Spleen (tissue), 7 donors: ENCODE measurements at regions not wholly inside any gene's neighbourhood (a gene's known extent, or its start where the extent isn't known, plus 50 kb on each side); places are given as distances from the start of the nearest gene placed in this dataset.

Experiments
- POLR2A ChIP-seq, 3 donors: fragments of 450-650 bp; IDR thresholded peaks; one replicate each; pipeline ENCODE4 v1.5.1; 2017; ENCODE audit warnings: antibody characterized with exemption in 3 of 3, mild to moderate bottlenecking in 1 of 3
- POLR2AphosphoS5 ChIP-seq, 3 donors: sonication (generic); formaldehyde crosslinking; IDR thresholded peaks; one replicate each; pipeline ENCODE4 v1.5.1; 2017; ENCODE audit warnings: antibody characterized with exemption in 3 of 3
- TF ChIP-seq, protein P1 (sequence below), 11 experiments: fragments of 200-600 bp in 7 of 11; fragments of 450-650 bp in 4 of 11; sonication (generic) in 4 of 11; IDR thresholded peaks in 8 of 11; conservative IDR thresholded peaks in 3 of 11; 1 replicate in 7 of 11; 2 replicates in 4 of 11; pipeline versions ENCODE4 v1.4.0 to v1.8.0; 2016 to 2021; ENCODE audit warnings: antibody characterized with exemption in 11 of 11, inconsistent platforms in 4 of 11, mild to moderate bottlenecking in 1 of 11
- donor health status: DM: no; HTN: no; CAD: no; lungs with moderate emphysema.
- donor health status: DM: no; HTN: no; CAD: no.
- donor health status: DM: no; HTN: no; CAD: no.

DNA sequence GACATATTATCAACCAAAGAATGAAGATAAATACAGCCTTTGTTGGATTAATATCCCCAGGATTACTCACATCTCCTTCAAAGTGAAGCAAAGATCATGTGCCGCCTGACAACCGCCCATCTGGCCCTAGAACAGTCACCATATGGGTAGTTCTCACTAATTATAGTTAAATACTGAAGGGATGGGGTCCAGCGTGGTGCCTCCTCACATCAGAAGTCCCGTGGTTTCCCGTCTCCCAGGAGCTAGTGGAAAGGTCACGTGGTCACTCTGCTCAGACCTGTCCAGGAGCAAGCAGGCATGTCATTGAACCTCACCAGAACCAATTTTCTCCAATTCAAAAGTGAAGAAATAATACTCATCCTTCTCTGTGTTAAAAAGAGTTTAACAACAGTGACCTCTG lies 434.5 kb downstream of the SHISA9 start:
- TF ChIP-seq, protein P1, sequence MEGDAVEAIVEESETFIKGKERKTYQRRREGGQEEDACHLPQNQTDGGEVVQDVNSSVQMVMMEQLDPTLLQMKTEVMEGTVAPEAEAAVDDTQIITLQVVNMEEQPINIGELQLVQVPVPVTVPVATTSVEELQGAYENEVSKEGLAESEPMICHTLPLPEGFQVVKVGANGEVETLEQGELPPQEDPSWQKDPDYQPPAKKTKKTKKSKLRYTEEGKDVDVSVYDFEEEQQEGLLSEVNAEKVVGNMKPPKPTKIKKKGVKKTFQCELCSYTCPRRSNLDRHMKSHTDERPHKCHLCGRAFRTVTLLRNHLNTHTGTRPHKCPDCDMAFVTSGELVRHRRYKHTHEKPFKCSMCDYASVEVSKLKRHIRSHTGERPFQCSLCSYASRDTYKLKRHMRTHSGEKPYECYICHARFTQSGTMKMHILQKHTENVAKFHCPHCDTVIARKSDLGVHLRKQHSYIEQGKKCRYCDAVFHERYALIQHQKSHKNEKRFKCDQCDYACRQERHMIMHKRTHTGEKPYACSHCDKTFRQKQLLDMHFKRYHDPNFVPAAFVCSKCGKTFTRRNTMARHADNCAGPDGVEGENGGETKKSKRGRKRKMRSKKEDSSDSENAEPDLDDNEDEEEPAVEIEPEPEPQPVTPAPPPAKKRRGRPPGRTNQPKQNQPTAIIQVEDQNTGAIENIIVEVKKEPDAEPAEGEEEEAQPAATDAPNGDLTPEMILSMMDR (IDR thresholded peaks at IDR 0.05 in 8 of 11, conservative IDR thresholded peaks at IDR 0.05 in 3 of 11): no peak
- TF ChIP-seq POLR2A (IDR thresholded peaks at IDR 0.05): no peak
- no peak for TF ChIP-seq POLR2AphosphoS5 (IDR thresholded peaks at IDR 0.05)
